ENCODE measurements at regions not wholly inside any gene's neighbourhood (a gene's known extent, or its start where the extent isn't known, plus 50 kb on each side); places are given as distances from the start of the nearest gene placed in this dataset.

DNA sequence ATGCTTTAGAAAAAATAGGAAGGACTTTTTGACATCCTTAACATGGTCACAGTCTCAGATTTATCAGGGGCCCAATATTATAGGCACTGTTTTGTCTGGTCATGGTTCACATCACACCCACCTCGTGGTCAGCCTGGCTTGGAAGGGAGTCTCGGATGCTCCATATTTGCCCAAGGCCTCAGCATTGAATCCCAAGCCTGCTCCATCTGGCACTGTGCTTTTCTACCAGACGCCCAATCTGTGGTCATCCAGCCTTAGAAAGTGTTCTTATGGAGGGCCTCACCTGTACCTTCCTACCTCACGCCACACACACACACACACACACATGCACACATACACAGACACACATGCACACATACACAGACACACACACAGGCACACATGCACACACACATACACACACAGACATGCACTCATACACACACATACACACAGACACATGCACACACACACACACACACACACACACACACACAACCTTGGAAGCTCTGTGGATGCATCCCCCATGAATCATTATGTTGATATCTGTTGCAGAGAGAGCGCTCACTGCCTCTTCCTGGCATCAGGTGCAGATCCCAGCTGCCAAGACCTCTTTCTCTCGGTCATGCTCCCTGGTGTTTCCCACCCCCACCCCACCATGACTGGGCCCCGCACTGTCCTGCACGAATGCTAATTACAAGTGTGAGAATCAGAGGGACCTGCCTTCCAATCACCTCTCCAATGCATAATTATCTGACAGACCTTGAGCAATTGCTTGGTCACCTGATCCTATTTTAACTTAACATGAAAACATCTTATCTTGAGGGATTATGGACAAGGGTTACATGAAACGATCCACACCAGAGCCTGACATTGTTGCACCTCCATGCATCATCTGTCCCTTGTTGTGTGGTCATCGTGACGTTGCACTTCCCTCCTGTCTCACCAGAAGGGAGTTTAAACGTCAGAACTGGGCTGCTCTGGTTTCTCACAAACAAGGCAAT is 122.7 kb upstream of the TMEM72 start:
- no peak for DNase-seq

GRCh38 chr10:44792119-44792775 is 118.9 kb upstream of the TMEM72 start:
- no peak for DNase-seq

DNA sequence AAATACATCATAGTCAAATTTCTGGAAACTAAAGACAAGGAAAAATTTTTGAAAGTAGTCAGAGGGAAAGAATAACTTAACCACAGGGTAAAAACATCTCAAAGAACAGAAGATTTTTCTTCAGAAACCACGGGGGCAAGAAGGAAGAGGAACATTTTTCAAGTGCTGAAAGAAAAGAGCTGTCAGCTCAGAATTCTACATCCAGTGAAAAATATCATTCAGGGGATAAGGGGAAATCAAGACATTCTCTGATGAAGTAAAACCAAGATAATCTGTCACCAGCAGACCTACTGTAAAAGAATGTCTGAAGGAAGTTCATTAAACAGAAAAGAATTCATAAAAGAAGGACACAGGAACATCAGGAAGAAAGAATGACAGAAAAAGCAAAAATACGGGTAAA is 111.2 kb upstream of the TMEM72 start:
- no peak for DNase-seq

GRCh38 chr10:44801383-44802327 is 109.5 kb upstream of the TMEM72 start:
- no peak for DNase-seq

DNA sequence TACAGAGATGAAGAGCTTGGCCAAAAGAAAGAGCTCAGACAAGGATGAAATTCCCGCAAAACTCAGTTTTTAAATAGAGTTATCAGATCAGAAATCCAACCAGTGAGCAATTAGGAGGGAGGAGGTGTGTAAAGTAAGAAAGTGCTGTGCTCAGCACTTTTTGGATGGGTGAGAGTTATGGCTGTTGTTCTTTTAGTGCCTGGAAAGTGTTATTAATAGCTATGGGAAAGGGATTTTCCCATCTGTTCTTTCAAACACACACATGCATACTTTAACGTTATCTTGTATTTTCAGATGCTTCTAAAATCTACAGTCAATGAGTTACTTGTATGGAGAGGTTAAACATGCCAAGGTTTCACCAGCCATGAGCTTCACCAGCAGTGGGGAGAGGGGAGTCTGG is 107.3 kb upstream of the TMEM72 start:
- DNase-seq = no peak

- no peak for DNase-seq
These were observed 106.5 kb upstream of the TMEM72 start for GRCh38 chr10:44804661-44805060.

DNA sequence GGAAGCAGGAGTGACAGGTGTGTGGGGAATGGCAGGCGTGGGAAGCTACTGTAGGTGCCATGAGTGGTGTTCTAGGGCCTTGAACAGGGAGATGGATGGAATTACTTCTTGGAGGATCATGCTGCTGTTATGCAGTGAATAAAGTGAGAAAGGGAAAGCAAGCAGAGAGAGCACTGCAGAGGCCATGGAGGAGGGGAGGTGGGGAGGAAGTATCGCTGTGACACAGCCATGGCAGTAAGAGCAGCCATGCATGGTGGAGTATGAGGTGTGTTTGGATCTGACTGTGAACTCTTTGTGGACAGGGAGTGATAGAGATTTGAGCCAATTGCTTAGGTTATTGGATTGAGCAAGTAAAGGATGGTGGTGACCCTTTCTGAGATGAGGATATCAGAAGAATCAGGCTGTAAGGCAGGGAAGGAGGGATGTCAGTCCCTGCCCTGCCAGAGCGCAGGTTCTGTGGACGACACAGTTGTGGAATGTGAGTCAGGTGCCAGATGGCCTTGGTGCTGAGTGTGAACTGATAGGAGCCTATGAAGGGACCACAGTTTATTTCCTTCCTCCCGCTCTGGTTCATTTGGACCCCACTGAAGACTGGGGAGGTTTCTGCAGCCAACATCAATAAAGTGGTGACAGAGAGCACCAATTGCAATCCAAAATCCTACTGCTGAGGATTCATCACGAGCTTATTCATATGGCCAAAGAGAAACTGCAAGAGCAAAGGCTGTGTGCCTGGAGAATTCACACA is 105.5 kb upstream of the TMEM72 start:
- DNase-seq = no peak

DNA sequence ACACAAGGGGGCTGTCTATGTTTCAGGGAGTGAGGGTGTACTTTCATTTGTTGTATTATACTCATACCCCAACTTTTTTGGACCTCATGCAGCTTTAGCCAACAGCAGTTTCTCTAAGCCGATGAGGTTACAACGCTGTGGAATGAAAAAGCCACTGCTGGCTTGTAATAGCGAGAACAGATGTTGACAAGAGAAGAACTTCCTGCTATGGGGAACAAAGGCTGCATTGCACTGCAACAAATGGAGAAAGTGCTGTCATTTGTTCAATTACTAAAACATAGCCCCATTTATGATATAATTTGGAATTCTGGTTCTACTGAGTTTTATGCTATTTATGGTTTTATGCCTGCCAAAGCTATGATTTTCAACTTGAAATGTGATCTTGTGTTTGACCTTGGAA is 104.2 kb upstream of the TMEM72 start:
- no peak for DNase-seq

- no peak for DNase-seq
These were observed 103.7 kb upstream of the TMEM72 start for GRCh38 chr10:44807451-44807850.

DNA sequence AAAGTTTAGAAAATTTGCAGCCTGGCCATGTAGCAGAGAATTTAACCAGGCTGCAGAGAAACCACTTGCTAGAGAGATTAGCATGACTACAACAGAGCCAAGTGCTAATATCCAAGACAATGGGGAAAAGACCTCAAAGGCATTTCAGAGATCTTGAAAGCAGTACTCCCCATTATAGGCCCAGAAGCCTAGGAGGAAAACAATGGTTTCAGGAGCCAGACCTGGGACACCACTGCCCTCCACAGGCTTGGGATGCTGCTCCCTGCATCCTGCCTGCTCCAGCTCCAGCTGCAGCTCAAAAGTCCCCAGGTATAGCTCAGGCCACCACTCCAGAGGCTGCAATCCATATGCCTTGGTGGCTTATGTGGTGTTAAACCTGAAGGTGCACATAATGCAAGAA is 101.5 kb upstream of the TMEM72 start:
- DNase-seq = no peak

GRCh38 chr10:44811072-44811471 is 100.1 kb upstream of the TMEM72 start:
- DNase-seq = no peak

GRCh38 chr10:44813201-44813600 is 97.9 kb upstream of the TMEM72 start:
- DNase-seq = no peak

DNA sequence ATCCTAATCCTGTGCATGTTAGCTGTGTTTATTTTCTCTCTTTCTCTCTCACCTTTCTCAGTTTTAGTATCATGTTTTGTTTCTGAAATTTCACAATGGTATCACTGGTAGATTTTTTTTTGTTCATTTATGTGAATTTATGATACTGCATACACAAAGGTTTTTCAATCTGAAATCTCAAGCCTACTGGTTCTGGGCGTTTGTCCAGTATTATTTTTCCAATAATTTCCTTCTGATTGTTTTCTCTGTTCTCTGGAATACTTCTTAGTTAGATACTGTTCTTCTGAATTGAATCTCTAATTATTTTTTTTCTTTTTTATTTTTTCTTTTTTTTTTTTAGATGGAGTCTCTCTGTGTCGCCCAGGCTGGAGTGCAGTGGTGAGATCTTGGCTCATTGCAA is 96.2 kb upstream of the TMEM72 start:
- no peak for DNase-seq

GRCh38 chr10:44818041-44818649 is 93.0 kb upstream of the TMEM72 start:
- DNase-seq = no peak

DNA sequence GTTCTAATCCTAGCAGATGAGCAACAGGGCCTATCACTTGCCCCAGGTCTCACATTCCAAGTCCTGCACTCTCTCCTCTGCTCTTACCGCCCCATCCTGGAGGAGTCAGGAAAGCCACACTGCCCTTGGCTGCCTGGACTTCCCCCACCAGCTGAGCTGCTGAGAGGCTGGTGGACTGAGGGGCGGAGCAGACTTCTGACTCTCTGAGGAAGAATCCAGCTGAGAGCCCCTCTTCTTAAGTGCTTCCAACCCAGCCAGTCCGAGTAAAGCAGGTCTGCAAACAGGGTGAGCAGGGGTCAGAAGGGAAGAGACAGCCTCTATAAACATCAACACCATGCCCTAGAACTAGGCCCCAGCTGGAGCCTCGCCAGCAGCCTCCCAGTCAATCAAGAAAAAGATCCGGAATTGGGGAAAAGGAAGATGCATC is 92.4 kb upstream of the TMEM72 start:
- no peak for DNase-seq

- DNase-seq = no peak
These were observed 91.0 kb upstream of the TMEM72 start for GRCh38 chr10:44820094-44820493.

- DNase-seq = no peak
These were observed 89.8 kb upstream of the TMEM72 start for GRCh38 chr10:44821290-44821689.

DNA sequence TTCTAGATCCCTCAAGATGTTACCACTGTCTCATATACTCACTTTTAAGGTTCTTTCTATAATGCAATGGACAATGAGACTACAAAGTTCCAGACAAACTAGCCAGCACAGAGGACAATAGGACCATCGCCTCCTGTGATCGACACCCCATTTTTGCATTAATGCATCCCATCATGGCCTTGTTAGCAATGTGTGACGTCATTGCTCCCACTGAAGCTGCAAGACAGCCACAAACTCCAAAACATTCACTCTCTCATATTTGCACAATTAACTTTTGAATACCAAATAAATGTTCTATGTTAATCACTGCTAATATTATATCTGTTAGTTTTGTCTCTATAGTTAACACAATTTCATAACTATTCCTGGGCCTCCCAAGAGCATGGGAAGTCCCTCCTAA is 88.8 kb upstream of the TMEM72 start:
- DNase-seq = no peak

- no peak for DNase-seq
These were observed 88.2 kb upstream of the TMEM72 start for GRCh38 chr10:44822966-44823365.

DNA sequence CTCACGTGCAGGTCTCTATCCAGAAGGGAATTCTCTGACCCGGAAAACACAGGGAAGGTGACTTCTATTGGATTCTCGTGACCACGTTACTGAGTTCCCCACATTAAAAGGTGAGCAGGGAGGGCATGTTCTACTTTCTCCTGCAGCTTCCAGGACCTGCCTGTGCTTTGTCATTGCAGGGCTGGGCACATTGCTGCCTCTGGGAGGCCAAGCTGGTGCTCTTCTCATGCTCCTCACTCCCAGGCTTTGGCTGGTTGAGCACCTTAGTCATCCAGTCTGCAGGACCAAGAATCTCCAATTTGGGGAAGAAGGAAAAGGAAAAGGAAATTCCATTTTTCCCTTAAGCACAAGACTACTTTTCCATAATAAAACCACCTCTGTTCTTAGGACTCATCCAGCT is 86.5 kb upstream of the TMEM72 start:
- DNase-seq = no peak

GRCh38 chr10:44827431-44828006 is 83.6 kb upstream of the TMEM72 start:
- no peak for DNase-seq
